ENCODE measurements at regions not wholly inside any gene's neighbourhood (a gene's known extent, or its start where the extent isn't known, plus 50 kb on each side); places are given as distances from the start of the nearest gene placed in this dataset.

DNA sequence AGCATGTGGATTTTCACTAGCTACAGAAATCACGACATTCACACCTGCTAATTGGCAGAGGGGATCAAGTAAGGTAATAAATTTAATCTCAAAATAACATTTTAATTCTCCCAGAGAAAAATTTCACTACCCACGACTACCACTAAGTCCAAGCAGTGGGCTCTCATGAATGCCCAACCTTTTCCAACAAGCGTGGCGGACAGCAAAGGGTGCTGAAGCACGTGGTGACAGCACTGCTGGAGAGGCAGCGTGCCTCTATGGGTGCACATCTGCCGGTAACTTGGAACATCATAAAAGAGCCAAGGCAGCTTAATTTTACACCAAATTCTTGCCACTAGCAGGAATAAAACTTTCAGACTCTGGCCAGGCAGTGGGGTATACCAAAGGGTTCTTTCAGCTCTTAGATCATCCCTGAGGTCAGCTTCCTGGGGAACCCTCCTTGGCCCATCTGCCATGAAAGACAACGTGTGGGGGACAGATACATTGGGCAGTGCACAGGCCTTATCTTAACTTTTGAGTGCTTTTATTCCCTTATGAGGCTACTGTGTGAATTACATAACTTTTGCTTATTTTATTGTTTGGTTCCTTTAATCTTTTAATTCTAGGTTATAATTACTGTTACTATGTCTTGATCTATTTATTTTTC, 206.7 kb upstream of the KCTD7 start:
- TF ChIP-seq, protein P1, sequence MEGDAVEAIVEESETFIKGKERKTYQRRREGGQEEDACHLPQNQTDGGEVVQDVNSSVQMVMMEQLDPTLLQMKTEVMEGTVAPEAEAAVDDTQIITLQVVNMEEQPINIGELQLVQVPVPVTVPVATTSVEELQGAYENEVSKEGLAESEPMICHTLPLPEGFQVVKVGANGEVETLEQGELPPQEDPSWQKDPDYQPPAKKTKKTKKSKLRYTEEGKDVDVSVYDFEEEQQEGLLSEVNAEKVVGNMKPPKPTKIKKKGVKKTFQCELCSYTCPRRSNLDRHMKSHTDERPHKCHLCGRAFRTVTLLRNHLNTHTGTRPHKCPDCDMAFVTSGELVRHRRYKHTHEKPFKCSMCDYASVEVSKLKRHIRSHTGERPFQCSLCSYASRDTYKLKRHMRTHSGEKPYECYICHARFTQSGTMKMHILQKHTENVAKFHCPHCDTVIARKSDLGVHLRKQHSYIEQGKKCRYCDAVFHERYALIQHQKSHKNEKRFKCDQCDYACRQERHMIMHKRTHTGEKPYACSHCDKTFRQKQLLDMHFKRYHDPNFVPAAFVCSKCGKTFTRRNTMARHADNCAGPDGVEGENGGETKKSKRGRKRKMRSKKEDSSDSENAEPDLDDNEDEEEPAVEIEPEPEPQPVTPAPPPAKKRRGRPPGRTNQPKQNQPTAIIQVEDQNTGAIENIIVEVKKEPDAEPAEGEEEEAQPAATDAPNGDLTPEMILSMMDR (IDR thresholded peaks at IDR 0.05), result no peak
- TF ChIP-seq POLR2A (IDR thresholded peaks at IDR 0.05), result no peak

All from ovary (tissue), 3 donors.